NCI-H345 treated with DMSO at 0.1 percent for 48 hours (cell line): ENCODE measurements at regions not wholly inside any gene's neighbourhood (a gene's known extent, or its start where the extent isn't known, plus 50 kb on each side); places are given as distances from the start of the nearest gene placed in this dataset.

ENCODE experiments used
- DNase-seq: peaks from one replicate; lab custom pipeline; 2025; ENCODE audit not compliant: unreplicated experiment; lab: John Stamatoyannopoulos, UW

DNA sequence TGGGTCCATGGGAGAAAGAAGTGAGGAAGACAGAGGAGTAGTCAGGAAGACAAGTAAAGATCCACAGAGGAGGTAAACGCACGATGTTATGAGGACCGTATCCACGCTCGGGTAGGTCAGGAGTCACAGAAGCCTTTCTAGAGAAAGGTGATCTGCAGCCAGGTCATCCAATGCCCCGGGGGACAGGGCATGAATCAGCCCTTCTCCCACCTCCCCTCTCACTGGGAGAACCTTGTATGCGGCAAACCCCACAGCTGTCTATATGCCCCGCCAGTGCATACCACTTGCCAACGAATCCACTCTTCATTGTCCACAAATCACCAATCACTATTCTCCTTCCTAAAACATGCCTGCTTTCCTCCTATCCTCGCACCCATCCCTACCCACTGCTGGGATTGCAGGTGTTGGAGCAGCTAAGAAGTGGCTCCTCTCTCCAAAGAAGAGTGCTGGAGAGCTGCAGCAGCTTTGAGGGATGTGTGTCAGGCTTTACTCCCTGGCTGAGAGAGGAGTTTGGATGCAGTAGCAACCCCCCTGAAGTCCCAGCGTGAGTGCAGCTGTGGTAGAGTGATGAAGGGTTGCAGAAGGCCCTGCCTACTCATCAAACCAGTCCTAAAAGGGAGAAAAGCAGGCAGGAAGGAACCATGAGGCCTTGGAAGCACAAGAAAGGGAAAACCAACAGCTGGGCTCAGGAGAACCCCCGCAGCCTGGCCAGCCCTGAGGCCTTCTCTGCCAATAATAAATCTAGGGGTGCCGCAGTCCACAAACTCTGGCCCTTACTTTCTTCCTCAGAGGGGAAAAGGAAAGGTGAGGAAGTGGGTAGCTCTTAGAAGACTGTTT lies 102.2 kb upstream of the GADD45A start:
- no peak for DNase-seq

DNA sequence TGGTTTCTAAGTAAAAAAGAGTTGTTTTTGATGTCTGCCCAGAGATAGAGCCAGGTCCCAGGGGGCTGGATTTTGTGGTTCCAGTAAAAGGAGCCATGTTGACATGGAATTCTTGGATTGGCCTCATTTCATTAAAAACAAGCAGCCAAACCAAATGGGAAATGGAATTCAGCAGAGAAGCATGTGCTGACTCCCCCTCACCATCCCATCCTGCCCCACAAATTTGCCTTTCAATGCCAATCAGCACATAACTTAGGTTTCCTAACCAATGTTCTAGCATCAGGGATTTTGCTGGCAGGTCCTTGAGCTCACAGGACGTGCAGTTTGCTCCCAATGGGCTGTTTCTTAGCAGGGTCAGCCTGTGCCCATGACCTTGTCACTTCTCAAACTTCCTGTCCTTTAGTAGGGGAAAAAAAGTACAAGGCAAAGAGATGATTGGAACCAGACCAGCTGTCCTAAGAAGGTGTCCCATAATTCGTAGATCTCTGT lies 101.5 kb upstream of the GADD45A start:
- DNase-seq: no peak

DNA sequence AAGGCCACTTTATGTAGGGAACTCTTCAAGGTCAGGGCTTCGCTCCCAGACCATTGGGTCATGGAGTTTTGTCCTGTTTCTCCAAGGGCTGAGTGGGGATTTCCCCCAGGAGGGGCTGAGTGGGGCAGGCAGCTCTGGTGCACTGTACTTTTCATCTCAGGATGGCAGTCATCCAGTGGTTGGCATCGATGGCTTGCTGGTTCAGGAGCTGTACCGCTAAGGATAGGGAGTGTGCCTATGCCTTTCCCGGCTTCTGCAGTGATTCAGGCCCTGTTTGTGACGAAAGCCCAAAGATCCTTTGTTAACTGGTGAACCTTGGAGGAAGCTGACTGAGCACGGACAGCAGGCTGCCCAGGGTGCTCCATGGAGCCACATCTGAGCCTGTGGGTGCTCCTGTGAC lies 100.1 kb upstream of the GADD45A start:
- DNase-seq: no peak

DNA sequence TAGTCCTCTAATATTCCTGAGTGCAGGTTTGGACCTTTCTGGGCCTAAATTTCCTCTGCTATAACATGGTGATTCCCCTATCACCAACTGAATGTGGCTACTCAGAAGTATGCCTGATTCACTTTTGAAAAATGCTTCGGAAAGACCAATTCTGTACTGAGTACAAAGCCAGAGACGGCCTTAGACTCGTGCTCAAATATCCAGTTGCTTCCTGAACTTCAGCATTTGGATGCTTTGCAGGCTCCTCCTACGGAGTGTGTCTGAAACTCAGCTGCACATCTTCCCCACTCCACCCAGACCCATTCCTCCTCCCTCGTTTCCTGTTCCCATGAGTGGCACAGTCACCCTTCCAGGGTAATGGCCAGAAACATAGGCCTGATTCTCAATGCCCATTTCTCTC lies 98.4 kb upstream of the GADD45A start:
- DNase-seq: no peak

DNA sequence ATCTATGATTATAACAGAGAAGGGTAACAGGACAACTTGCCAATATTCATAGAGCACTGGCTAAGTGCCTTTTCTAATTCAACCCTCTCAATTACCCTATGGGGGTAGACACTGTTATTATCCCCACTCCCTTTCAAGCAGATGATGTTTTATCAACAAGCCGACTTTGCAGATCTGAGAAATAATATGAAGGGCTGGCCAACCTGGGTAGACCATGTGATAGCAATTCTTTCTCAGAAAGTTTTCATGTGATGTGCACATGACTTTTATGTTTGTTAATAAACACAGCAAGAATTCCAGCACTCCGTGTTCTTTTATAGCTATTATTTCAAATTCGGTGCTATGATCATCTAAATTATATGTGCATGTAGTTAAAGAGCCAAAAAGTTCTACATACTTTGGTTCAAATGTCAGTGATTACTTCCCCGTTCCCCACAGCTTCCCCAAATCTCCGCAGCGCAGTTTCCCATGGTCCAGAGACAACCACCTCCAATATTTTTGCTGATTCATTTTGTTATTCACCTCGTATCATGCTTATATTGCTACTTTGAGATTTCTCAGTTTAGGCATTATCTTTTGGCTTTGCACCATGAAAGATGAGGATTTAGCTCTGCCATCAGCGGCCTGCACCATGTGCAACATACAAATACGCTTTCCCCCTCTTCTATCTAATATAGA lies 96.7 kb upstream of the GADD45A start:
- no peak for DNase-seq

DNA sequence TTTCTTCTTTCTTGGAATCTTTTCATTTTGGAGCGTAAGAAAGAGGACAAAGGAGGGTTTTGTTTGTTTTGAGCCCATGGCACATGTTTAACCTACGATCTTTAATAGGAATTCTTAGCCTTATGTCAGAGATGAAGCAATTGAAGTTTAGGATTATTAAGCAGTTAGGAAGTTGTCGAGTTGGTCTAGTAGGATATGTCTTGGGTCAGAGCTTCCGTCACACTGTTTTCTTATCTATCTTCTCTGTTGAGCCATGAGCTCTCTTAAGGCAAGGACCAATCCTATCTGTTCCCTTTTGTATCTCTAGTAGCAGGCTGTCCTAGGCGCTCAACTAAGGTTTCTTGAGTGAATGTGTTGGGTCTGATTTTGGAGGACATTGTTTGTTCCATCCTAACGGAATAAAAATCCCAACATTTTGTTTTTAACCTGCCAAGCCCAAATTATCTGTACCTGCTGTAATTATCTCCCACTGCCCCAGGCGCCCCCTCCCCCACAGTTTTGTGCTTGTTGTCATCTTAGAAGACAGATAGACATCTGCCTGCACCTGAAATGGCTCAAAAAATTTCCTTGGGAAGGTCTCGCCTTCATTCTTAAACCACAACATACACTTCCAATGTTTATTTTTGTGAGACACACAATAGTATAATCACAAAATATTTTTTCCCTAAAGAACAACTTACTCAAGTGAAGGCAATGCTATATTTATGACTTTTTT lies 95.3 kb upstream of the GADD45A start:
- no peak for DNase-seq

DNA sequence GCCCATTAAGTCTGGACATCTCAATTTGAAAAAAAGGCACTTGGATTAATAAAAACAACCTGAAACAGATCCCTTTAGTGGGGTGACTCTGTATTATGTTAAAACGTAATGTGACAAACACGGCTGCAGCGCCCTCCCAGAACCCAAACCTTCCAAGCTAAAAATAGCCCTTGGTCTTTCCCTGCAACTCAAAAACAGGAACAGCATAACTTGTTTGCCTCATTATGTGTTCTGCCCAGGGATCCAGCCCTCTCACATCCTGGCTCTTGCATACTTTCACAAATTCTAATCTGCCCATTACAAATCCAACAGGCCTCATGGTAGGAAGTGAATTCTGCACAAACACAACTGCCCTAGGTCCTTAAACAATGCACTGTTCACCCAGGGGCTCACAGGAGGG lies 94.7 kb upstream of the GADD45A start:
- no peak for DNase-seq

DNA sequence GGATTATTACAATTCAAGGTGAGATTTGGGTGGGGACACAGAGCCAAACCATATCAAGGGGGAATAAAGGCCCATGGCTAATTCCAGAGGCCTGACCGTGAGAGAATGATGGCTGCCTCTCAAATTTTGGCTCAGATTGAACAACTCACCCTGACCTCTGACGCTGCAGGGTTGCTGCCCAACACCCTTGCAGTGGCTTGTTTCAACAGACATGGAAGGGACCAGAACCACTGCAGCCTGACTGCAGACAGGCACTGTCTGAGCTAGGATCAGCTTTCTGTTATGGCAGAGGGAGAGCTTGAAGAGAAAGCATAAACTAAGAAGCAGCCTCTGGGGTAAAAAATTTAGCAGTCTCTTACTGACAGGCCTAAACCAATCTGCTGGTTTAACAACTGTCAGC lies 90.2 kb upstream of the GADD45A start:
- DNase-seq: no peak

DNA sequence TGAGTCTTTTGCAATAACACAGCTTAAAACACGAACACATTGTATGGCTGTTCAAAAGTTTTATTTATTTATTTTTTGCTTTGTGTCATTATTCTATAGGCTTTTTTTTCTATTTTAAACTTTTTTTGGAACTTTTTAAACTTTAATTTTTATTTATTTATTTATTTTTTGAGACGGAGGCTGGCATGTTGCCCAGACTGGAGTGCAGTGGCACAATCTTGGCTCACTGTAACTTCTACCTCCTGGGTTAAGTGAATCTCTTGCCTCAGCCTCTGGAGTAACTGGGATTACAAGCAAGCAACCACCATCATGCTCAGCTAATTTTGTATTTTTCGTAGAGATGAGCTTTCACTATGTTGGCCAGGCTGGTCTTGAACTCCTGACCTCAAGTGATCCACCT lies 88.3 kb upstream of the GADD45A start:
- no peak for DNase-seq

DNA sequence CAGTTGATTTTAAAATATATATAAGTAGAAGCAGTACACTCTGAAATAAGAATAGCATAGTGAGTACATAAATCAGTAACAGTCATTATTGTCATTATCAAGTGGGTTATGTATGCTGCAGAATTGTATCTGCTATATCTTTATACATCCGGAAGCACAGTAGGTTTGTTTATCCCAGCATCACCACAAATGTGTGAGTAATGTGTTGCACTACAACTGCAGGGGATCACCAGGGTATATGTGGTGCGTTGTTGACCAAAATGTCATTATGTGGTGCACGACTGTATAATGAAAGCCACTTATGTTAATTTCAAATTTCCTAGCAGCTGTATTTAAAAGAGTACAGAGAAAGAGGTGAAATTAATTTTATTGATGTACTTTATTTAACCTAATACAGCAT lies 87.7 kb upstream of the GADD45A start:
- DNase-seq: no peak

DNA sequence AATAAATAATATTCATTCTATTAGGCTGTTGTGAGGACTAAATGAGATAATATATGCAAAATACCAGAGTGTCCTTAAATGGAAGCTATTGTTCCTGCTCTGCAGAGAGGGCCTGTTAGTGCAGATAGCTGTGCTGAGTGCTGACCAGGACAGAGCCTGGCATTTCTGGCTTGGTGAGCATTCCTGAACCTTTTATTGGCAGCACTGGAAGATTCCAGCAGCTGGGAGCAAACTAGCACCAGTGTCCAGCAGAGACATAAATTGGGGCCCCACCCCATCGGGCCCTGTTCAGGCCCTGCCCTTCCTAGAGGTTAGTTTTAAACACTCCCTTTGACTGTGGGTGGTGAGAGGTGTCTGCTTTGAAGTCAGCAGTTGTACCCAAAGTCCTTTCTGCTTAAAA lies 85.9 kb upstream of the GADD45A start:
- no peak for DNase-seq

DNA sequence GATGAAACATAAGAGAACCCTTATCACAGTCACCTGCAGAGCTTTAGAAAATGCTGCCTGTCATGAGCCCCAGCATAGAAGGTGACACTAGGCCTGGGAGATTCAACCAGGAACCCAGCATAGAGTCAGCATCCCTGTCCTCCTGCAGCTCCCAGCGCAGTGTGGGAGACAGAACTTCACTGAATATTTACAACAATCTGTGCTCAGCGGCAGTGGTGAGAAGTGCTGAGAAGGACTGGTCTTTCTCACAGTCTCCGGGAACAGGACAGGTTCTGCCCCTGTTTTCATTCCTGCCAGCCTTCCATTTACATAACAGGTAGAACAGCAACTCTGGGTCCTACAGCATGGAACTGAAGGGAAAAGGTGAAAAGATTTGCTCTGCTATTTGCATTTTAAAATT lies 83.5 kb upstream of the GADD45A start:
- DNase-seq: peak; percentile 18

DNA sequence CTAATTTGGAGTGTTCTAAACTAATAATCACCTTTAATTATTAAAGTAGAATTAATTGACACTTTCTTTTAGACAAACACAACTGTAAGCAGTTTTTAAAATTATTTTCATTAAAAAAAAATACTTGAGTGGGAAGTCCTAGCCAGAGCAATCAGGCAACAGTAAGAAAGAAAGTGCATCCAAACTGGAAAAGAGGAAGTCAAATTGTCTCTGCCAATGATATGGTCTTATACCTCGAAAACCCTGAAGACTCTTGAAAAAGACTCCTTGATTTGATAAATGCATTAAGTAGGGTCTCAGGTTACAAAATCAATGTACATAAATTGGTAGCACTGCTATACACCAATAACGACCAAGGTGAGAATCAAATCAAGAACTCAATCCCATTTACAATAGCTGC lies 83.0 kb upstream of the GADD45A start:
- no peak for DNase-seq

DNA sequence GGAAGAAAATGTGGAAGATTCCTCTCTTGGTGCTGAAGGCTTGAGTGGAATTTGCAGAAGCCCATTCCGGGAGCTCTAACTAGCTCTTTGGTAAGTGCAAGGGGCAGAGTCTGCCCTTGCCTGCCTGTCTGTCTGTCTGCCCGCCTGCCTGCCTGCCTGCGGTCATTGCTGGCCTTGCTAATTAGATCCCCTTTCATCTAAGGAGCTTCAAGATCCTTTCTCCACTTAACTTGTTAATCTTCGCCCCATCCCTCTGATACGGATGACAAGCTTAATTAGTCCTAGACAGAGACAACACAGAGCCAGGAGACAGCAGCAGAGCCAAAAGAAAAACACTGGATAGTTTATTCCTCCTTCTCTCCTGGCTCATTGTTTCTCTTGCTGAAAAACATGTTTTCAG lies 80.2 kb upstream of the GADD45A start:
- DNase-seq: no peak

DNA sequence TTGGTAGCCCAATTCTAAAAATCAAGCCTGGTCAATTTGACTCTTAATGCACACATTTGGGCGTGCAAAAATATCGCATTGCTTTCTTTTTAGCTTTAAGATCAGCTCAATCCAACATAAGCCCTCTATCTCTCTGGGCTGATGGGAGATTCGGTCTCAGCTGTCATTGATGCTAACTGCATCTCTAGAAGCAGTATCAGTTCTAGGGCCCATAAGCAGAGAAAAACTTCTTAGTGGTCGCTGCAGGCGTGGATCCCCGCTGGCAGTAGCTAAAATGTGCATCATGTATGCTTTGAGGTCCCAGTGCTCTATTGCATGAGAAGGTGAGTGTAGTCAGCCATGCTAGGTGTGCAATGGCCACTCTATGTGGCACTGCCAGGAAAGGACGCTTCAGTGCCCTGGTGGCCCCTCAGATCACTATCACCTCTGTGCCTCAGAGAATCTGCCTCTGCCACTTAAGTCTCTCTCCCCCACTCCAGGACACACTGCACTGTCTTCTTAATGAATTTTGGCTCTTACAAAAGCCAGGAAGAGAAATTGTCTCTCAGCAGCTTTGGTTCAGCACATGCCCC lies 79.7 kb upstream of the GADD45A start:
- DNase-seq: no peak

DNA sequence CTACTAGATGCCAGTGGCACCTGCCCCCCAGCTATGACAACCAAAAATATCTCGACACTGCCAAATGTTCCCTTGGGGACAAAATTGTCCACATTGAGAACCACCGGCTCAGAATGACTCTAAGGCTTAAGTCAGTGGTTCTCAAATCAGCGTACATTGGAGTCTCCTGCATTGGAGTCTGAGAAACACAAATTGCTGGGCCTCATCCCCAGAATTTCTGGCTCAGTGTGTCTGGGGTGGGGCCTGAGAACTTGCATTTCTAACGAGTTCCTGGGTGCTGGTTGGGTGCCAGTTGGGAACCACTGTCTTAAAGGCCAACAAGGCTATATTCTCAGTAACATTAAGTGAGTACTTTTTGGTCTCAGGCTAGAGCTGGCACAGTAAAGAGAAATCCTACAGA lies 77.7 kb upstream of the GADD45A start:
- no peak for DNase-seq

DNA sequence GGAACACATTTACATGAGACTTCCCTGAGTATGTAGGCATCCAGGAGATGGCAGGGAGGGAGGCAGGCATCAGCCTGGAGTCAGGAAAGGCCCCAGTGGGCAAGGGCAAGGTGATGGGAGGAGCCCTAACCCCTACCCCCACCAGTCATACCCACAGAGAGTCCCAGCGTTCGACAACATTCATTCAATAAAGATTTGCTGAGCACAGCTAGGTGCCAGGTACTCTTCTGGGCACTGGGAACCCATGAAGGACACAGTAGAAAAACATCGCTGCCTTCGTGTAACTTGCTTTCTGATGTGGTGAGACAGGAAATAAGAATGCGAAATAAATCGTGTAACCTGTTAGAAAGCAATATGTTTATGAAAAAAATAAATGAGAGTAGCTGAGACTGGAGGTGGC lies 77.3 kb upstream of the GADD45A start:
- DNase-seq: no peak

DNA sequence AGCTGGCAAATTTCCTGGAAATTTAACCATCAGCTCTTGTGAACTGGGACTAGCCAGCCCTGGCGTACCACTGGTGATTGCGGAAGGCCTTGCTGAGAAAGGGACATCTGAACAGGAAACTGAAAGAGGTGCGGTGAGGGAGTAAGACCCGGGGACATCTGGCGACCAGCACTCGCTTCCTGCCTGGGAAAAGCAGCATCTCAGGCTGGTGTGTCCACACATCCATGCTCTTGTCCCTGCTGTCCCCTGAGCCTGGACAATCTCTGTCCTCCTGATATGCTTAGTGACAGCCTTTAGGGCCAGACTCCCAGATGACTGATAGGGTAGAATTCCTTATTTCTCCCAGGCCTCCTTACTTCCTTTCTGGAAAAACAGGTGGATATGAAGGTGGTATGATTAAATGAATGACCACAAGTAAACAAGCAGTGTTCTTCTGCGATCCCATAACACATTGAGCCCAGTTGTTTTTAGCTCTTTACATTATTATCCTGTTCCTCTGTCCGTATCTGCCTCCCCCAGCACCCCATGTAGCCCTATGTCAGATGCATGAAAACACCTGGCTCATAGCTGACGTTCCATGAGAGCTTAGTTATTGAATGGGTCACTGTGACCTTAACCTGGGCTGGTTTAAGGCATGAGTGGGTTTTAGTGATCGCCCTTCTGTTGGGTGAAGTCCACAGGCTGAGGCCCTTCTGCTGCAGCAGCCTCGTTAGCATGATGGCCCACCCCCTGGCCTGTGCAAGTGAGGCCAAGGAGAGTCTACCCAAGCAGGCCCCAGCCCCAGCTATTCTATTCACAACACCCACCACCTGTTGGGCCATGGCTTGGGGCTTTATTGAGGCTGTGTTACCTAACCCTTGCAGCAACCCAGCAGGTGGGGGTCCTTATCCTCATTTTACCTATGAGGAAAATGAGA lies 76.1 kb upstream of the GADD45A start:
- no peak for DNase-seq

DNA sequence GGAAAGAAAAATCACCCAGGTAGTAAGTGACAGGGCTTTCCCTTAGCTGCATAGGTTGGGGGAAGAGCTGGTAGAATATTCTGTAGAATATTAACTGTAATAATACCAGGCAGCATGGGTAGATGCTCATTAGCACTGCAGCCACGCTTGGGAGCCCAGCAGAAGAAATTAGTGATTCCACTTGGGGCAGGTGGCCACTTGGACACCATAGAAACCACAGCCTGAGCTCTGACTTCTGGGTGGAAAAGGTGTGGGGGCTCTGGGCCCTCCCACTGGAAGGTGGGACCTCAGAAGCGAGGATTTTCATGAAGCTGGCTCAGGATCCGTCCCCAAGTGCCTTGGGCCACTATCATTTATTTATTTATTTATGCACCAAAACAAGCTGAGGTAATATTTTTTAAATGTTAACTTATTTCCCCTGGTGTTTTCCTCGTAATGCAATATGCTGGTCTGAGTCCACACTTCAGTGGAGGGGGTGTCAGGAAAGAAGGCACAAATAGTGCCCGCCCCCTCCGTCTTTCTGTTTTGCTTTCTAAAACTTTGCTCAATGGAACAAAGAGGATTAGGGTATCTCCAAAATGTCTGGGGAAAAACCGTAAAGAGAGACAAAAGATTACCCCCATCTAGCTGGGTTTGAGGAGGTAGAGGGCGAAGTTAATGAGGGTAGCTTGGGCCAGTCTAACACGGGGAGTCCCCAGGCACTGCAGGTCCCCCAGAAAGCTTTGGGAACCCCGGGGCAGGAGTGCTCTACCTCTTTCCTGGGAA lies 75.2 kb upstream of the GADD45A start:
- DNase-seq: no peak

DNA sequence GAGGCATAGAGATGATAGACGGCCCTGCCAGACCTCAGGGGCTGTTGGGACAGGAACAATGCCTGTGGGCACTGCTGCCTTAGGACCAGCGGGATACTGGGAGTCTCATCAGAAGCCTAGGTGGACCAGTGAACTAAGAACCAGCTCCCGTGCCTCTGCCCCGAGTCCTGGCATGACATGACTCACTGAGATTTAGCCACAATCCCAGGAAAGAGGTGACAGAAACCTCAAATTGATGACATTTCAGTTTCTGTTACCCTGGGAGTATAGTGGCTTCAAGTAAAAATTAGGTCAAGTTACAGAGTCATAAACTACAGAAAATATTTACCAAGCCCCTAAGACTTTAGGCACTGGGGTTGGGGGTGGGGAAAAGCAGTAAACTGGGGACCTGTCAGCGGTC lies 74.6 kb upstream of the GADD45A start:
- no peak for DNase-seq
